H1 (cell line): ENCODE measurements at regions not wholly inside any gene's neighbourhood (a gene's known extent, or its start where the extent isn't known, plus 50 kb on each side); places are given as distances from the start of the nearest gene placed in this dataset.

ENCODE experiments used
- CTCF ChIP-seq, 3 experiments: IDR thresholded peaks; 1 replicate in 2 of 3; 2 replicates in 1 of 3; pipeline versions ENCODE4 v1.5.1 to v1.6.1; 2011; ENCODE audit warnings: low read length in 3 of 3, mild to moderate bottlenecking in 3 of 3, inconsistent platforms in 2 of 3, low read depth in 1 of 3, moderate library complexity in 1 of 3; ENCODE audit not compliant: insufficient read depth in 1 of 3; ENCODE audit errors: control extremely low read depth in 1 of 3
- SRF ChIP-seq: IDR thresholded peaks from 2 replicates; pipeline ENCODE4 v1.6.1; 2011; ENCODE audit warnings: mild to moderate bottlenecking, low read depth, low read length, moderate library complexity

GRCh38 chr15:62622775-62623174 is 419.8 kb upstream of the TPM1 start (continued):
- no peak for TF ChIP-seq CTCF (IDR thresholded peaks at IDR 0.05; ENCODE audit: control extremely low read depth in 1 of 3, insufficient read depth in 1 of 3, low read depth in 1 of 3, low read length in 3 of 3)
- TF ChIP-seq SRF, result no peak
